DOHH2 (cell line): ENCODE measurements at regions not wholly inside any gene's neighbourhood (a gene's known extent, or its start where the extent isn't known, plus 50 kb on each side); places are given as distances from the start of the nearest gene placed in this dataset.

Source experiments
- CTCF ChIP-seq: fragments of 200-600 bp; sonication (generic); IDR thresholded peaks from one replicate; pipeline ENCODE4 v1.5.1; 2014; ENCODE audit warnings: antibody characterized with exemption, mild to moderate bottlenecking, low read depth, low read length; ENCODE audit not compliant: poor library complexity, severe bottlenecking
- EZH2phosphoT487 ChIP-seq: fragments of 200-600 bp; sonication (generic); IDR thresholded peaks from 2 replicates; pipeline ENCODE4 v1.6.1; 2017; ENCODE audit warnings: borderline replicate concordance, mild to moderate bottlenecking, antibody characterized with exemption, low read length, moderate library complexity, mixed read lengths

GRCh38 chr14:66000766-66001165 lies 485.4 kb upstream of the CCDC196 start:
- TF ChIP-seq CTCF (no peak), EZH2phosphoT487 (no peak)
